Activated naive CD8-positive, alpha-beta T cell treated with anti-CD3 and anti-CD28 coated beads for 36 hours (primary cell): ENCODE measurements at regions not wholly inside any gene's neighbourhood (a gene's known extent, or its start where the extent isn't known, plus 50 kb on each side); places are given as distances from the start of the nearest gene placed in this dataset.

Experiments
- DNase-seq: peaks from one replicate; pipeline ENCODE4 v3.0.0; 2021
- H3K27ac Mint-ChIP-seq: one replicate; pipeline ENCODE4 v1.8.0; 2022; ENCODE audit warnings: mild to moderate bottlenecking, moderate library complexity, mixed read lengths
- H3K27me3 Mint-ChIP-seq: one replicate; pipeline ENCODE4 v1.8.0; 2022; ENCODE audit warnings: mild to moderate bottlenecking, mixed read lengths
- H3K36me3 Mint-ChIP-seq: one replicate; pipeline ENCODE4 v1.8.0; 2021; ENCODE audit warnings: mild to moderate bottlenecking, mixed read lengths
- H3K4me1 Mint-ChIP-seq: one replicate; pipeline ENCODE4 v1.8.0; 2021; ENCODE audit warnings: mixed read lengths
- H3K4me3 Mint-ChIP-seq: one replicate; pipeline ENCODE4 v1.8.0; 2022; ENCODE audit warnings: mild to moderate bottlenecking, moderate library complexity, mixed read lengths
- H3K9me3 Mint-ChIP-seq: one replicate; pipeline ENCODE4 v1.8.0; 2022; ENCODE audit warnings: mixed read lengths

GRCh38 chr16:54381601-54382313 is 95.2 kb upstream of the IRX3 start:
- no peak for DNase-seq
- Mint-ChIP-seq H3K4me3 (no peak overlapping the region), H3K4me1 (no peaks in the 10 kb centered on the region), H3K27ac (no peak overlapping the region), H3K9me3 (peaks cover 33% of the 10 kb centered on the region), H3K36me3 (no peaks in the 10 kb centered on the region), H3K27me3 (peaks cover 14% of the 10 kb centered on the region)

GRCh38 chr16:54375071-54375470 is 88.5 kb upstream of the IRX3 start:
- peaks cover 8% of the 10 kb centered on the region for H3K4me1 Mint-ChIP-seq
- no peaks in the 10 kb centered on the region for H3K36me3 Mint-ChIP-seq
- H3K4me3 Mint-ChIP-seq, result no peak overlapping the region
- no peak overlapping the region for H3K27ac Mint-ChIP-seq
- DNase-seq, result no peak
- peaks cover 21% of the 10 kb centered on the region for H3K9me3 Mint-ChIP-seq
- H3K27me3 Mint-ChIP-seq, result peaks cover 67% of the 10 kb centered on the region

GRCh38 chr16:54373534-54374520 is 87.2 kb upstream of the IRX3 start:
- H3K9me3 Mint-ChIP-seq, result peaks cover 13% of the 10 kb centered on the region
- no peak overlapping the region for H3K27ac Mint-ChIP-seq
- no peak overlapping the region for H3K4me3 Mint-ChIP-seq
- peaks cover 77% of the 10 kb centered on the region for H3K27me3 Mint-ChIP-seq
- H3K36me3 Mint-ChIP-seq, result no peaks in the 10 kb centered on the region
- peaks cover 8% of the 10 kb centered on the region for H3K4me1 Mint-ChIP-seq
- no peak for DNase-seq

DNA sequence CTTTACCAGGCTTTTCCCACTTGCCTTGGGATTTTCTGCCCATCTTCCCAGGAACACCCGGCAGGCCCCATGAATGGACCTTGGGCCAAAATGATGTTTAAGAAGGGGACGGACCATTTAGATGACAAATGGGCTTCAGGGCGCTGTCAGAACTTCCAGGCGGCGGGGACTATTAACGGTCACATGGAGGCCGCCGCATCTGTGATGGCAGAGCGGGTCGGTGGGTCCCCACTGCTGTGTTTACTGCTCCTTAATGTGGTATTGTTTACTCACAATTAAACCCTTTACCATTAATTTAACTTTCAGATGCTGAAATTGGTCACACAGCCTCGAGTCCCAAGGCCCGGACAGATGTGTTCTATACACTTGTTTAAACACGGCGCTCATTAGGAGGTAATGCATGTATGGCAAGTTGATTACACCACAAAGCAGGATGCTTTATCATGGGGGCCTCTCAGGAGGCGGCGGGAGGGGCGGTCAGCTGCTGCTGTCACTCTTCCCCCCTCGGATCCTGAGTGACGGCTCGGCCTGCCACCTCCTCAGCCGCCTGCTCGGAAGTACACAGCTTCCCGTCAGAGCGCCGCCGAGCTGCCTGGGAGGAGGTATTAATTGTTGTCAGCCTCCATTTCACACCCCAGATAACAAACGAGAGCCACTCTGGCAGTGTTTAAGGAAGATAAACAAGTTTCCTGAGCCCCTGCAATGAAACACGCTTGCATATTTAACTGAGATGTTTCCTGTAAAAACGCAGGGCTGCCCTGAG is 83.9 kb upstream of the IRX3 start:
- no peaks in the 10 kb centered on the region for H3K9me3 Mint-ChIP-seq
- no peak overlapping the region for H3K4me3 Mint-ChIP-seq
- H3K4me1 Mint-ChIP-seq, result peaks cover 8% of the 10 kb centered on the region
- peaks cover 59% of the 10 kb centered on the region for H3K27me3 Mint-ChIP-seq
- no peaks in the 10 kb centered on the region for H3K36me3 Mint-ChIP-seq
- DNase-seq, result no peak
- H3K27ac Mint-ChIP-seq, result no peak overlapping the region

GRCh38 chr16:54369861-54370260 is 83.3 kb upstream of the IRX3 start:
- Mint-ChIP-seq H3K27ac (no peak overlapping the region), H3K4me3 (no peak overlapping the region), H3K9me3 (no peaks in the 10 kb centered on the region), H3K27me3 (peaks cover 55% of the 10 kb centered on the region), H3K36me3 (no peaks in the 10 kb centered on the region), H3K4me1 (peaks cover 8% of the 10 kb centered on the region)
- no peak for DNase-seq

DNA sequence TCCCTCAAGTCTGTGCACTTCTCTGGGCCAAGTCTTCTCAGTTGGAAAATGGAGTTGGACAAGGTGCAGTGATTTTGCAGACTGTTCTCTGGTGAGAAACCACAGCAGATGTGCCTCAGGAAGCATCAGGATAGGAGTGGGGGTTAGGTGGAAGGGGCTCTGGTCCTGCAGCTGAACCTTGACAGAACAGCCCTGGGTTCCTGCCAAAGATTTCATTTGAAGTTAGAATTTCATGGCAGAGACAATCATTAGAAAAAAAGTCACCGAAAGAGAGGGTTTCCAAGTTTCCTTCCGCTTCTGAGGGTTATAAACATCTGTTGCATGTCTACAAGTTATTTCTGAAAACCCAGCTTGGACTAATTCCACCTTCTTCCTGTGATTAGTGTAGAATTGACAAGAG is 80.4 kb upstream of the IRX3 start:
- Mint-ChIP-seq H3K36me3 (no peaks in the 10 kb centered on the region), H3K27me3 (peaks cover 52% of the 10 kb centered on the region), H3K4me3 (no peak overlapping the region), H3K4me1 (peaks cover 3% of the 10 kb centered on the region), H3K27ac (no peak overlapping the region), H3K9me3 (peaks cover 4% of the 10 kb centered on the region)
- no peak for DNase-seq

DNA sequence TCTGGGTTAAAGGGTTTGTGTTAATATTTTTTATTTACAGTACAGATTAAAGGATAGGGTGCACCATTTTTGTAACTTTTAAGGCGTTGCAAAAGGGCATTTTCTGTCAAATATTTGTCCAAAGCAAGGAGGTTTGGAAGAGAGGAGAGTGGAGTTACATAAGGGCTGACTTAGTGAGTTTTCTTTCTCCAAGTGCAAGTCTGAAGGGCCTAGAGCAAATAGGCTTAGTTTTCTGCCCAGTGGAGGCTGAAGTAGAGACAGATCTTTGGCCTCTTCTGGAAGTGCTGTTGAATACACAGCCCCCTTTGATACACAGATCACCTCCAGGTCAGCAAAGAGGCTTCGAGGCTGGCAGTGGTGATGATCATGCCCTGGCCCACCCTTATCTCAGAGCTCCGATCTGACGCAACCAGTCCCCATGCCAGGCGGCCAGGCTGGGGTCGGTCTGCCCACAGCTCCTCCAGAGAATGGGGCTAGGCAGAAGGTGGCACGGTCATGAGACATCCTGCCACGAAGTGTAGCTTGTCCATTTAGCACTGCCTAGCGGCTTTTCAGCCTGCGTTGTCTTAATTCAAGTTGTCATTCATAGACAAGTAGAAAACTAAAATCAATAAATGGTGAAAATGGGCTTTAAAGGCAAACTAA is 79.5 kb upstream of the IRX3 start:
- Mint-ChIP-seq H3K27me3 (peaks cover 55% of the 10 kb centered on the region), H3K4me1 (peaks cover 3% of the 10 kb centered on the region), H3K9me3 (peaks cover 4% of the 10 kb centered on the region), H3K36me3 (no peaks in the 10 kb centered on the region), H3K27ac (no peak overlapping the region), H3K4me3 (no peak overlapping the region)
- DNase-seq, result no peak

DNA sequence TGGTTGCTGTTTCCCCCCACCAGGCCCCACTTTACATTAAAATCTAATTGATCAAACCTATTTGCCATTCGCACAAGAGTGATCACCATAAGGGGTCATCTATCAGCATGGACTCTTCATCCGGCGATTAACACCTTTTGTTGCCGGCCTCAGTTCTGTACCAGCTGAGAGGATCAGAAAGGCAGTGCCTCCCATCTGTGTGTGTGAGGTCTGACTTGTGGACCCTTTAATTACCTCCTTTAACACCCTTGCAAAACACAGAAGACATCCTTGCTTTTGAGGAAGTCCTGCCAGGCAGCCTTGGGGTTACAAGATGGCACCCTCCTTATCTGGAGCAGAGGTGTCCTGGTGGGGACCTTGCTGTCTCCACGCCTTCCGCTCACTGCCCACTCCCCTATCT is 77.2 kb upstream of the IRX3 start:
- peaks cover 4% of the 10 kb centered on the region for H3K9me3 Mint-ChIP-seq
- no peak for DNase-seq
- H3K36me3 Mint-ChIP-seq, result no peaks in the 10 kb centered on the region
- H3K27me3 Mint-ChIP-seq, result peaks cover 43% of the 10 kb centered on the region
- no peak overlapping the region for H3K4me3 Mint-ChIP-seq
- H3K27ac Mint-ChIP-seq, result no peak overlapping the region
- H3K4me1 Mint-ChIP-seq, result no peaks in the 10 kb centered on the region

- DNase-seq, result no peak
- peaks cover 4% of the 10 kb centered on the region for H3K9me3 Mint-ChIP-seq
- H3K4me3 Mint-ChIP-seq, result no peak overlapping the region
- H3K27ac Mint-ChIP-seq, result no peak overlapping the region
- H3K36me3 Mint-ChIP-seq, result no peaks in the 10 kb centered on the region
- no peaks in the 10 kb centered on the region for H3K4me1 Mint-ChIP-seq
- peaks cover 48% of the 10 kb centered on the region for H3K27me3 Mint-ChIP-seq
Measured at GRCh38 chr16:54362591-54363206, 76.1 kb upstream of the IRX3 start.

- no peak for DNase-seq
- peaks cover 48% of the 10 kb centered on the region for H3K27me3 Mint-ChIP-seq
- no peak overlapping the region for H3K4me3 Mint-ChIP-seq
- no peaks in the 10 kb centered on the region for H3K4me1 Mint-ChIP-seq
- H3K9me3 Mint-ChIP-seq, result peaks cover 4% of the 10 kb centered on the region
- no peaks in the 10 kb centered on the region for H3K36me3 Mint-ChIP-seq
- no peak overlapping the region for H3K27ac Mint-ChIP-seq
Measured at GRCh38 chr16:54361246-54361645, 74.7 kb upstream of the IRX3 start.

DNA sequence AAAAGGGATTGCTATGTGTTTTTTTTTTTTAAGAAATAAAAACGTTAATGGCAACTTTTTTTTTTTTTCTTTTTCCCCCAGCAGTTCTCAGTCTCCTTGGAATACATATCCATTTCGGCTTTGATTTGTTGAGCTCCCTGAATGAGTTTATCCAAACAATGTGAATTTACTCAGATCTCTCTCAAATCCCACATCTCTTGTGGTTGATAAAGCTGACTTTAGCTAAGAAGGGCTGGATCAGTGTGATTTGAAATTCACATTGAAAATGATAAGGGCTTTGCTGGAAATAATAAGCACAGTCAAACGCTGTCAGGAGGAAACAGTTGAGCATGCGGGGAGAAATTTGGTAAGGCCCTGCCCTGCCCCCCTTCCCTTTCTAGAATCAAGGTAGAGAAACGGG is 74.1 kb upstream of the IRX3 start:
- Mint-ChIP-seq H3K4me1 (no peaks in the 10 kb centered on the region), H3K36me3 (no peaks in the 10 kb centered on the region), H3K27me3 (peaks cover 48% of the 10 kb centered on the region), H3K4me3 (no peak overlapping the region), H3K9me3 (peaks cover 5% of the 10 kb centered on the region), H3K27ac (no peak overlapping the region)
- DNase-seq, result no peak

DNA sequence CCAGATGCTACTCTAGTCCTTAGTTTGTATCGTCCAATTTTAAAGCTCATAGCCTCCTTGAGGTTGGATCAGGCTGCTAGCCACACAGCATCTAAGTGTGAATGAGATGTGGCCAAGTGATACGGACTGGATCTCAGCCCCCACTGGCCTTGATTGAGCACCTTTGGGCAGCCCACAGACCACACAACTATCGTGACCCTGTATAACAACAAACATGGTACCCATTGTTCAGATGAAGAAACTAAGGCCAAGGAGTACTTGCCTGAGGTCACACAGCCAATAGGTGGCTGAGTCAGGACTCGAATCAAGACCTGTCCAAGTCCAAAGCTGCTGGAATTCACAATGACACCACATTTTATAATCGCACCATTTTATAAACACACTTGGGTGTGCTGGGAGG is 73.0 kb upstream of the IRX3 start:
- H3K27ac Mint-ChIP-seq, result no peak overlapping the region
- H3K4me1 Mint-ChIP-seq, result no peaks in the 10 kb centered on the region
- H3K27me3 Mint-ChIP-seq, result peaks cover 43% of the 10 kb centered on the region
- H3K36me3 Mint-ChIP-seq, result no peaks in the 10 kb centered on the region
- peaks cover 7% of the 10 kb centered on the region for H3K9me3 Mint-ChIP-seq
- H3K4me3 Mint-ChIP-seq, result no peak overlapping the region
- no peak for DNase-seq

DNA sequence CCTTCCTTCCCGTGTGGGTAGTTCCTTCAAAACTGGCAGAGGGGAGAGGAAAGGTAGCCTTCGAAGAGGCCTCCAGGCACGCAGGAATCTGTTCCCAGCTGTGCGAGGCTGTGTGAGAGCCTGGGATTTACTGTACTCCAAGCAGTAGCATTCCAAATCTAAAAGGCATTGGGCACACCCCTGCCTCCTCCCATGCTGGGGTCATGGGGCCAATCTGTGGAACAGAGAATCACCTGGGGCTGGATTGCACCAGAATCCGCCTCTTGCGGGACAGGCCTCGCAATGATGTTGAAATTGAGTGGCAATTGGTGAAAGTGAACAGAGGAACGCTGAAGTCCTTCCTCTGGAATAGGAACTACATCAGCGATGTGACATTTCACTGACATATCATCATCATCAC is 72.5 kb upstream of the IRX3 start:
- Mint-ChIP-seq H3K27me3 (peaks cover 41% of the 10 kb centered on the region), H3K4me1 (no peaks in the 10 kb centered on the region), H3K9me3 (peaks cover 8% of the 10 kb centered on the region), H3K36me3 (no peaks in the 10 kb centered on the region), H3K27ac (no peak overlapping the region), H3K4me3 (no peak overlapping the region)
- no peak for DNase-seq

DNA sequence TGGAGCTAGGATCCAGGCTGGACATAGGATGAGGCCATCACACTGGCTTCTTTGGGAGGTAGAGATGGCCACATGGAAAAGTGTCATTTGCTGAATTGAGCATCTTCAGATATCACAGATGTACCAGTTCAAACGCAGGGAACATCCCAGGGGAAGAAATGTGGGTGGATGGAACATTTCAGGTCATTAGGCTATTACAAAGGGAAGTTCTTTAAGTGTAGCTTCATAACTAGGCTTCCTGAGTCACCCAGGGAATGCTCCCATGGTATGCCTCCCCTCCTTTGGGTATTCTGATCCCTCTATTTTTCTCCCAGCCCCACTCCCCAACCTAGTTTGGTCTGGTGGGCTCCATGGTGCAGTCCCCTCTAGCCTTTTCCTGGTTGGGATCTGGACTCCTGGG is 69.8 kb upstream of the IRX3 start:
- Mint-ChIP-seq H3K4me1 (no peaks in the 10 kb centered on the region), H3K36me3 (no peaks in the 10 kb centered on the region), H3K9me3 (peaks cover 9% of the 10 kb centered on the region), H3K27me3 (peaks cover 26% of the 10 kb centered on the region), H3K27ac (no peak overlapping the region), H3K4me3 (no peak overlapping the region)
- DNase-seq, result no peak
